Activated CD8-positive, alpha-beta T cell treated with anti-CD3 and anti-CD28 coated beads, Interleukin-2, amount 10 ng/mL, durations not matched to agents 7 days and 5 days (primary cell): ENCODE measurements at regions not wholly inside any gene's neighbourhood (a gene's known extent, or its start where the extent isn't known, plus 50 kb on each side); places are given as distances from the start of the nearest gene placed in this dataset.

Experiments
- ATAC-seq: fragments of 150-1000 bp; cut with Tn5 transposase; one replicate; pipeline ENCODE4 v1.10.0; 2021; ENCODE audit warnings: moderate library complexity
- CTCF ChIA-PET: fragments of 350-600 bp; sonication (Branson Sonifier 250); formaldehyde crosslinking; loops from one replicate; lab custom pipeline; 2021; ENCODE audit warnings: antibody characterized with exemption; lab: Charles Lee
- POLR2A ChIA-PET: fragments of 350-600 bp; sonication (Branson Sonifier 250); formaldehyde crosslinking; loops from one replicate; lab custom pipeline; 2021; ENCODE audit warnings: antibody characterized with exemption; lab: Charles Lee
- DNase-seq: peaks from one replicate; pipeline ENCODE4 v3.0.0-alpha.2; 2020
- H3K27ac Mint-ChIP-seq: one replicate; pipeline ENCODE4 v1.8.0; 2021; ENCODE audit warnings: mild to moderate bottlenecking, mixed read lengths
- H3K27me3 Mint-ChIP-seq: one replicate; pipeline ENCODE4 v1.8.0; 2021; ENCODE audit warnings: low read depth, mixed read lengths
- H3K36me3 Mint-ChIP-seq: one replicate; pipeline ENCODE4 v1.8.0; 2021; ENCODE audit warnings: low read depth, mixed read lengths
- H3K4me1 Mint-ChIP-seq: one replicate; pipeline ENCODE4 v1.8.0; 2021; ENCODE audit warnings: low read depth, mixed read lengths
- H3K4me3 Mint-ChIP-seq: one replicate; pipeline ENCODE4 v1.8.0; 2021; ENCODE audit warnings: mild to moderate bottlenecking, mixed read lengths
- H3K9me3 Mint-ChIP-seq: one replicate; pipeline ENCODE4 v1.8.0; 2022; ENCODE audit warnings: mixed read lengths; ENCODE audit not compliant: insufficient read depth

DNA sequence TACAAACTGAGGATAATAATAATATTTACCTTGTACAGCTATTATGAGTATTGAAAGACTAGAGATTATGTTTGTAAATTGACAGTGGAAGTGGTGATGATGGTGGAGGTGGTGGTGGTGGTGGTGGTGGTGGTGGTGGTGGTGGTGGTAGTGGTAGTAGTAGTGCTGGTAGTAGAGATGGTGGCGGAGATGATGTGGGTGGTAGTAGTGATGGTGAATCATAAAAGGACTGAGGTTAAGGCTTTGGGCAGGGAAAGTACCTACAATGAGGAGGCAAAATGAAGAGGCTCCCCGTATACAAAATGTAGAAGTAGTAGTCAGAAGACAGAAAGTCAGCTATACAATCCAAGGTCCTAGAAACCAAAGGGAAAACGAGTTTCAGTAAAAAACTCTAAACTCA, 214.1 kb downstream of the BCOR start:
- no peak overlapping the region for H3K4me3 Mint-ChIP-seq
- no peaks in the 10 kb centered on the region for H3K36me3 Mint-ChIP-seq
- no peaks in the 10 kb centered on the region for H3K9me3 Mint-ChIP-seq
- POLR2A ChIA-PET = interaction anchor here (0.9 kb wide), 1 partner anchor 28 kb away, joined by 3 read pairs; no protein-coding TSS in a partner anchor
- peak; percentile 29 for DNase-seq
- CTCF ChIA-PET = interaction anchor here (1.2 kb wide), 1 partner anchor 153 kb away, joined by 3 read pairs; no protein-coding TSS in a partner anchor
- peaks cover 11% of the 10 kb centered on the region for H3K4me1 Mint-ChIP-seq
- ATAC-seq = no peak
- H3K27ac Mint-ChIP-seq = peak overlapping the region; percentile 44
- peaks cover 15% of the 10 kb centered on the region for H3K27me3 Mint-ChIP-seq

DNA sequence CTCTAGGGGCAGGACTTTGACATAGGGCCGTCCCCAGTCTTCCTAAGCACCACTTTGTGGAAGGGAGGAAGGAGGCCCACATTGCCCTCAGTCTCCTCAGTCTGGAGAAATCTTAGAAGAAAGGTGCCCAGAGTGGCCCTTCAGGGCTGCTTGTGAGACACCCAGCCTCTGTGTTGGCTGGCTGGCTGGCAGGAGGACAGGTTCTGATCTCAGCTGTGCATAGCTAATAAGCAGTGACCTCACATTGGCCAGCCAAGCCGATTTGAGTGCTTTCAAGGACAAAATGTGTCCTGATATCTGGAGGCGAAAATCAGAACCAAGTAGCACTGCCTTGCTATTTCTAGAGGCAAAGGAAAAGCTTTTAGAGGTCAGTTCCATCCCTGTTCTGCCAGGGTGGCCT, 211.5 kb downstream of the BCOR start:
- DNase-seq (no peak), ATAC-seq (no peak)
- ChIA-PET POLR2A (no interaction called here), CTCF (no interaction called here)
- H3K9me3 Mint-ChIP-seq = no peaks in the 10 kb centered on the region
- peaks cover 12% of the 10 kb centered on the region for H3K4me1 Mint-ChIP-seq
- no peak overlapping the region for H3K4me3 Mint-ChIP-seq
- H3K36me3 Mint-ChIP-seq = no peaks in the 10 kb centered on the region
- H3K27me3 Mint-ChIP-seq = peaks cover 19% of the 10 kb centered on the region
- H3K27ac Mint-ChIP-seq = no peak overlapping the region

DNA sequence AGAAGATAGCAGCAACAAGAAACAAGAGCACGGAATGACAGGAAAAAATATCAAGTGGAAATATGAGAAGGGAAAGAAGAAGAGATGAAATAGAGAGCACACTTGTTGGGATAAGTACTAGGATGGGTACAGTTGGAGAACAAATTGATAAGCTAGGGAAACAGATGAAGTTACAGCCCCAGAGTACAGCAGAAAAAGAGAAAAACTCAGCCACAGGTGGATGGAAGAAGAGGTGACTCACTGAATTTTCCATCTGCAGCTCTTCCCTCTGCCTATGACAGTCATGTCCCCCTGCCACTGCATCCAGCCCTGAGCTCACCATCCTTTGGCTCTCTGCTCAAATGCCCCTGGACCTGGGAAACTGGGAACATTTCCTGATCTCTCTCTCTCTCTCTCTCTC, 209.0 kb downstream of the BCOR start:
- ATAC-seq (no peak), DNase-seq (no peak)
- no peak overlapping the region for H3K4me3 Mint-ChIP-seq
- H3K9me3 Mint-ChIP-seq = no peaks in the 10 kb centered on the region
- H3K27me3 Mint-ChIP-seq = peaks cover 19% of the 10 kb centered on the region
- no peak overlapping the region for H3K27ac Mint-ChIP-seq
- ChIA-PET POLR2A (no interaction called here), CTCF (no interaction called here)
- peaks cover 23% of the 10 kb centered on the region for H3K4me1 Mint-ChIP-seq
- H3K36me3 Mint-ChIP-seq = peaks cover 2% of the 10 kb centered on the region

DNA sequence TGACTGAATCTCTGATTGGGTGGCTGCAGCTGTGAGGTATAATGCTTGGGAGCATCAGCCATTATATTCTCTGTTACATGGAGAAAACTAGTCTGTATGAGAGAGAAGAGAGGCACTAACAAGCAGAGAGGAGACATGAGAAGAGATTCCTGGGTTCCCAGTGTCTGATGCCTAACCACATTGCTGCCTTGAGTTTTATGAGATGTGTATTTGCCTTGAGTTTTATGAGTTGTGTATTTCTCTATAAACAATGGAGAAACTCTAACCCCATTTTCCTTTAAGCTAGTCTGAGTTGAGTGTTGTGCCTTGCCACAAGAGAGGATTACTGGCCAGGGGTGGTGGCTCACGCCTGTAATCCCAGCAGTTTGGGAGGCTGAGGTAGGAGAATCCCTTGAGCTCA, 208.1 kb downstream of the BCOR start:
- H3K27ac Mint-ChIP-seq = no peak overlapping the region
- peaks cover 20% of the 10 kb centered on the region for H3K4me1 Mint-ChIP-seq

DNA sequence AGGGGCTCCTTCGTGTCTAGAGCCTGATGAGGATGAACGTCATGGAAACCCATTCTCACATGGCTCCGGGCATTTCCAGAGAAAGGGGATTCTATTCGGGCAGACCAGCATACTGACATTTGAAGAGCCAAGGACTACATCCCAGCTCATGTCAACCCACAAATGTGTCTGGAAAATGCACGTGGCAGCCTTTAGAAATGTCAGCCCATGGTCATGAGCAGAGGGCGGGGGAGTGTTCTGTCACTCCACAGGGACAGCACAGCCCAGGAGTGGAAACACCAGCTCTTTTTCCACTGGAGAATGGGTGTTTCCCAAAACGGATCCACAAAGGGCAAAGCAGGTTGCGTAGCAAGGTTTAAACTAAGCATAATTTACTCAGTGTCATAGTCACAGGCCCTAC, 207.0 kb downstream of the BCOR start:
- POLR2A ChIA-PET = no interaction called here
- DNase-seq (no peak), ATAC-seq (no peak)
- Mint-ChIP-seq H3K9me3 (no peaks in the 10 kb centered on the region), H3K36me3 (peaks cover 2% of the 10 kb centered on the region), H3K4me1 (peaks cover 20% of the 10 kb centered on the region), H3K27me3 (peaks cover 19% of the 10 kb centered on the region), H3K27ac (no peak overlapping the region), H3K4me3 (no peak overlapping the region)
- CTCF ChIA-PET = no interaction called here

More for the DNA sequence above, 208.1 kb downstream of the BCOR start:
- DNase-seq (no peak), ATAC-seq (no peak)
- Mint-ChIP-seq H3K4me3 (no peak overlapping the region), H3K36me3 (peaks cover 2% of the 10 kb centered on the region), H3K9me3 (no peaks in the 10 kb centered on the region), H3K27me3 (peaks cover 19% of the 10 kb centered on the region)
- ChIA-PET POLR2A (interaction anchor here (0.6 kb wide), 1 partner anchor 580 kb away, joined by 5 read pairs; no protein-coding TSS in a partner anchor), CTCF (no interaction called here)

DNA sequence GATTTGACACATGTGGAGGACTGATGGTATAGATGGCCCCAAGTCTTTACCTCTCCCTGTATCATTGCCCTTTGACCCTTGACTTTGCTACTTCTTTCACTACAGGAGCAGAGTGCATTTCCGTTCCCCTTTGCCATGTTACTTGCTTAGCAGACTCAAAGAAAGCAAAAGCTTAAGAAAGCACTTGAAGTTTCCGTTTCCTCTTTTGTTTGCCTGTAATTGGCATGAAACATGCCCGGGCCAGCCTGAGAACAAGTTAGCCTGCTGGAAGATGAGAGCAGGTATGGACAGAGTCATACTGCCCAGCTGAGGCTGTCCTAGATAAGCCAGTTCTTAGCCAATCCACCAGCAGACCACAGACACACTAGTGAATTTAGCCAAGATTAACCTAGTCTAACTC, 206.0 kb downstream of the BCOR start:
- peak; percentile 39 for ATAC-seq
- Mint-ChIP-seq H3K9me3 (no peaks in the 10 kb centered on the region), H3K4me1 (peaks cover 20% of the 10 kb centered on the region), H3K36me3 (peaks cover 2% of the 10 kb centered on the region), H3K27ac (peak overlapping the region; percentile 81), H3K4me3 (no peak overlapping the region), H3K27me3 (peaks cover 14% of the 10 kb centered on the region)
- DNase-seq = peak; percentile 22
- POLR2A ChIA-PET = interaction anchor here (1.2 kb wide), 1 partner anchor 37 kb away, joined by 4 read pairs; no protein-coding TSS in a partner anchor
- CTCF ChIA-PET = no interaction called here

DNA sequence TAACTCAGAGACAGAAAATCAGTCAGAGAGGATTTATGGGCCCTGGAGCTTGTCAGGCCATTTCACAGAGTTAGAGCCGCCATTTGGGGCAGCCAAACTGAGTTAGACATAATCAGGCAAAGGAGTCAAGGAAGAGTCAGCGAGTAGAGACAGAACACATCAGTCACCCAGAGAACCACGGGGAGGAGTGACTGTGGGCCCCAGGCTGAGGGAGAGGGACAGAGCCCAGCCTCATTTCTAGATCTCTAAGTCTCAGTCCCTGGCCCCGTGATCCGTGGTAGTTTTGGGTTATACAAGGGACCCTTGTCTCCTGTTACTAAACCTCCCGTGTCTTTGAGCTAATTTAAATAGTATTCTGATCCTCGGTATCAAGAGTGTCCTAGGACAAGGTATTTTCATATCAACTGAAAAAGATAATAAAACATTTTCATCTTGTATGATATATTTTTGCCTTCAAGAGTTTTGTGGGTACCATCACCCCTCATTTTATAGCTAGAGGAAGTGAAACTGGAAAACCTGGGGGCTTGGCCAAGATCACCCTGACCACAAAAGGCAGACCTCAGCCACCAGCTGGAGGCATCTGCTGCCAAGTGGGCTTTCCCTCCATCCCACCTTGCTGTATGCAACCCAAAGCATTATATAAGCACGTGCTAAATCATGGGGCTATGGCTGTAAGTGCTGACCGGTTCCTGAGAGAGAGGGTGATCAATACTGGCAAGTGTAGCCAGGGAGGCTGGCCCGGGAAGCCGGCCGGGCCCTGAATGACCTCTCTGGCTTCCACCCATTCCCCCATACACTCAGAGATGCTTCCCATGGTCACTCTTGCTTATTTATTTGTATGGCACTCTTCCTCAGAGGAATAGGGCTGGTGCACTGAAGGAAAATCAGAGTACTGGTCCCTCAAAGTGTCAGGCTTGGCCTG, 204.1 kb downstream of the BCOR start:
- POLR2A ChIA-PET = interaction anchor here (1.0 kb wide), 1 partner anchor 38 kb away, joined by 3 read pairs; no protein-coding TSS in a partner anchor
- no peak overlapping the region for H3K27ac Mint-ChIP-seq

DNA sequence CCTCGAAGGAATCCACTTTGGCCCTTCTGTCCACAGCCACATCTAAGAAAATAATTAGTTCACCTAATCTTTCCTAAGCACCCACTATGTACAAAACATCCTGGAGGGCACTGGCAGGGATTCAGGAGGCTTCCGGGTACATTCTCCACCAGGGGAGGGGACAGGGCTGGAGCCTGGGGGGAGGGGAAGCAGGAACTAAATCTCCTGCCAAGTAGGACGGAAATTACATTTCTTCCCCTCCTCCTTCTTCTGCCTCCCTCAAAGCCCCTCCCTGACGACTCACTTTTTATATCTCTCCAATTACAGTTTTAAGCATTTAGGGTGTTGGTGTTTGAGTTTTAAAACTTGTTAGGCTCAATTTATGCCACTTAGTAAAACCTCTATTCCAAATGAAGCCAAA, 203.1 kb downstream of the BCOR start:
- peaks cover 20% of the 10 kb centered on the region for H3K4me1 Mint-ChIP-seq
- DNase-seq (no peak), ATAC-seq (no peak)
- peaks cover 2% of the 10 kb centered on the region for H3K36me3 Mint-ChIP-seq
- CTCF ChIA-PET = no interaction called here
- POLR2A ChIA-PET = interaction anchor here (0.7 to 1.0 kb wide), 2 partner anchors 39 to 57 kb away, joined by 3 to 4 read pairs; no protein-coding TSS in a partner anchor
- peaks cover 4% of the 10 kb centered on the region for H3K27me3 Mint-ChIP-seq
- H3K9me3 Mint-ChIP-seq = no peaks in the 10 kb centered on the region
- no peak overlapping the region for H3K27ac Mint-ChIP-seq
- no peak overlapping the region for H3K4me3 Mint-ChIP-seq

More for the DNA sequence above, 204.1 kb downstream of the BCOR start:
- Mint-ChIP-seq H3K27me3 (peaks cover 8% of the 10 kb centered on the region), H3K4me1 (peaks cover 20% of the 10 kb centered on the region), H3K9me3 (no peaks in the 10 kb centered on the region), H3K4me3 (no peak overlapping the region), H3K36me3 (peaks cover 2% of the 10 kb centered on the region)
- DNase-seq (no peak), ATAC-seq (no peak)
- CTCF ChIA-PET = no interaction called here

DNA sequence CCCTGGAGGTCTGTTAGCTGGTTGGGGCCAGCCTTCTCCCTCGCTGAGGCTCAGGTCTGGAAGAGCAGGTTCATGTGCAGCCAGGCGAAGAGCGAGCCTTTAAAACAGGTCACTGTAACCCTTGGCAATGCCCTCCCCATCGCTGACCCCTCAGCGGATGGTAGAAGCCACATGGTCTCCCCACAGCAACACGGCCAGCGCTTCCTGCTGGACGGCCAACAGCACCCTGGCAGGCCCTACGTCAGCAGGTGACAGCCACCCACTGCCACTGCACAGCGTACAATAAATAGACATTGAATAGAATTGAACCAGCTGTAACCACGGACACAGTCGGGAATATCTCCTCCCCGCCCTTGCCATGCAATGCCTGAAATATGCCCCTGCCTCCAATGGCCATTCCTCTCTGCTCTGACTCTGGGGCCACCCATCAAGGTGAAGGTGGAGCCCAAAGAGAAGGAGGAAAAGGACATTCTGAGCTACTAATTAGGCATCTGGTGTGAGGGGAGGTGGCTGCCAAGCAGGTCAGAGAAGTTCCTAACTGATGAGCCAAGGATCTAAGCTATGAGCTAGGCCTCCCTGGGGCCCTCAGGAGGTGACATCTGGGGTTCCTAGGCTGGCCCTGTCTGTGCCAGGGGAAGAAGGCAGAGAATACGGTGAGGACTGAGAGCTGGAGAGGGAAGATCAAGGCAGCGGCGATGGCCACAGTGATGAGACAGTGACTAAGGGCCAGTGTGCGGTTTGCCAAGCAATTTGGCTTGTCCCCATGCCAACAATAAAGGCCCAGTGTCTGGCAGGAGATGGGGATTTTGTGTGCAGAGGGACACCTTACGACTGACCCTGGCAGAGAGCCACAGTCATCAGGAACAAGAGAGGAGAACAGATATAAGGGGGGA, 202.3 kb downstream of the BCOR start:
- ATAC-seq = no peak
- H3K4me1 Mint-ChIP-seq = peaks cover 20% of the 10 kb centered on the region
- peaks cover 2% of the 10 kb centered on the region for H3K36me3 Mint-ChIP-seq
- ChIA-PET POLR2A (interaction anchor here (0.7 kb wide), 1 partner anchor 58 kb away, joined by 4 read pairs; no protein-coding TSS in a partner anchor), CTCF (no interaction called here)
- H3K4me3 Mint-ChIP-seq = no peak overlapping the region
- no peaks in the 10 kb centered on the region for H3K9me3 Mint-ChIP-seq
- DNase-seq = no peak
- peaks cover 7% of the 10 kb centered on the region for H3K27me3 Mint-ChIP-seq
- H3K27ac Mint-ChIP-seq = no peak overlapping the region

DNA sequence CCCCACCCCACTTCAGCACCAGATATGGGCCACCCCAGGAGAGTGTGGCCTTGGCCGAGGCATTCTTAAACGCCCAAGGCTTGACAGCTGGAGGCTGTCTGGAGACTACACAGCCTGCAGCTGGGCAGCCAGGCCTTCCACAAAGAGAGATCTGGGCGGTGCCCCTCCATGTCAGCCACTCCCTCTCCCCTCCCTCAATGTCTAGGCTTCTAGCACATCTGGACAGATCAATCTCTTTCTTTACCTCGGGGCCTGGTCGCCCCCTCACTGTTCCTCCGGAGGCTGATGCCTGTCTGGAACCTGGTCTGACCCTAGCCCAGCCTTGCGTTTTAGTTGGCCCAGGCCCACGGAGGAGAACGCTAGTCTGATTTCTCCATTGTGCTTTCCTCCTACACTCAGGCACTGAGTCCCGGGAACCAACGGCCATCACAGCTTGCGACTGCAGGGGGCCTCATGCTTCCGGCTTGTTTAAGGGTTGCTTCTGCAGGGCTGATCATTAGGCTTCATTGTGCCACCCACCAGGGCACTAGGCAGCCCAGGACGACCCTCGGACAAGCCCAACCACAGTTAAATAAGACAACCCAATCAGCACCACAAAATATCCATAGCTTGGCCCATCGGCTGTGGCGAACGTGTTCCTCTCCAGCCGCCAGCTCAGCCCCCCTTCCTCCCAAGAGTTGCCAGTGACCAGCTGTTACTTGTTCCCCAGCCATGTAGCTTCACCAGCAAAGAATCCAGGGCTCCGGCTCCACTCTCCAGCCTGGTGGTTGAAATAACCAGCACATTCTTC, 200.6 kb downstream of the BCOR start:
- H3K36me3 Mint-ChIP-seq = peaks cover 2% of the 10 kb centered on the region
- H3K27ac Mint-ChIP-seq = no peak overlapping the region
- peaks cover 11% of the 10 kb centered on the region for H3K4me1 Mint-ChIP-seq
- DNase-seq (no peak), ATAC-seq (no peak)
- no peaks in the 10 kb centered on the region for H3K9me3 Mint-ChIP-seq
- H3K4me3 Mint-ChIP-seq = no peak overlapping the region
- ChIA-PET CTCF (no interaction called here), POLR2A (no interaction called here)
- peaks cover 11% of the 10 kb centered on the region for H3K27me3 Mint-ChIP-seq

DNA sequence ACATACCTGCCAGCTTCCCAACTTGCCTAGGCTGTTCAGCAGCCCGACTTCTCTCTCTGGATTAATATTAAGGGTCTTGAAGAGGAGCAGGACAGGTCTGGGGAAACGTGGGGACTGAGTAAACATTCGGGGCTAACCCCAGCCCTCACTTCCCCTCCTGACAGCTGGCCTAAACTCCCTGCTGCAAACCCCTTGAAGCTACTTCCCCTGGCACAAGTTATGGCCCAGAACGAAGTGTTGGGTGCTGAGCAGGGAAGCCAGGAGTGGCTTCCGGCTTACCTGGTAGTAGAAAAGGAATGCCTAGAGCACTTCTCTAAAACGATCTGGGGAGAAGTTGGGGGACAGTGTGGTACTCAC, 200.0 kb downstream of the BCOR start:
- ChIA-PET CTCF (no interaction called here), POLR2A (no interaction called here)
- Mint-ChIP-seq H3K4me3 (no peak overlapping the region), H3K9me3 (no peaks in the 10 kb centered on the region), H3K36me3 (peaks cover 2% of the 10 kb centered on the region), H3K4me1 (peaks cover 11% of the 10 kb centered on the region), H3K27ac (no peak overlapping the region), H3K27me3 (peaks cover 11% of the 10 kb centered on the region)
- no peak for DNase-seq
- ATAC-seq = no peak
